Lung (tissue), 11 donors: ENCODE measurements at regions not wholly inside any gene's neighbourhood (a gene's known extent, or its start where the extent isn't known, plus 50 kb on each side); places are given as distances from the start of the nearest gene placed in this dataset.

Experiments used
- ATAC-seq: fragments of 200-7000 bp; cut with Tn5 transposase; one replicate; pipeline ENCODE4 v1.9.1; 2020; ENCODE audit warnings: moderate number of reproducible peaks; ENCODE audit not compliant: insufficient read depth, low FRiP score
- DNase-seq, 3 donors: peaks; one replicate each; pipeline ENCODE4 v3.0.0-alpha.2; 2013 to 2017
- H3K27ac ChIP-seq, 2 donors: one replicate each; pipeline ENCODE4 v1.5.1; 2013; ENCODE audit warnings: mild to moderate bottlenecking in 2 of 2, moderate library complexity in 2 of 2, control low read depth in 1 of 2, inconsistent platforms in 1 of 2, low read depth in 1 of 2, low read length in 1 of 2
- H3K27me3 ChIP-seq, 3 donors: one replicate each; pipeline ENCODE4 v1.5.1; 2013; ENCODE audit warnings: low read length in 2 of 3; ENCODE audit not compliant: control insufficient read depth in 3 of 3, insufficient read depth in 3 of 3
- H3K36me3 ChIP-seq, 4 donors: one replicate each; pipeline ENCODE4 v1.5.1; 2013; ENCODE audit warnings: low read length in 4 of 4, mild to moderate bottlenecking in 1 of 4, moderate library complexity in 1 of 4; ENCODE audit not compliant: control insufficient read depth in 4 of 4, insufficient read depth in 4 of 4
- H3K4me1 ChIP-seq, 5 donors: one replicate each; pipeline ENCODE4 v1.5.1; 2013; ENCODE audit warnings: low read length in 5 of 5, mild to moderate bottlenecking in 2 of 5, moderate library complexity in 1 of 5; ENCODE audit not compliant: control insufficient read depth in 5 of 5, insufficient read depth in 5 of 5
- H3K4me3 ChIP-seq: one replicate; pipeline ENCODE4 v1.5.1; 2013; ENCODE audit warnings: mild to moderate bottlenecking, control low read depth, moderate library complexity
- H3K9ac ChIP-seq, 2 donors: one replicate each; pipeline ENCODE4 v1.5.1; 2013; ENCODE audit warnings: low read length in 2 of 2, control low read depth in 1 of 2; ENCODE audit not compliant: insufficient read depth in 1 of 2
- H3K9me3 ChIP-seq, 4 donors: one replicate each; pipeline ENCODE4 v1.5.1; 2013; ENCODE audit warnings: low read length in 3 of 4, mild to moderate bottlenecking in 1 of 4, moderate library complexity in 1 of 4; ENCODE audit not compliant: control insufficient read depth in 4 of 4, insufficient read depth in 3 of 4
- CTCF ChIP-seq: IDR thresholded peaks from 2 replicates; pipeline ENCODE4 v1.5.1; 2012; ENCODE audit warnings: mild to moderate bottlenecking; ENCODE audit errors: control extremely low read depth, extremely low read depth
- WGBS, 2 donors: extraction: QIAGEN DNeasy Blood & Tissue Kit; methylation state at CpG; one replicate each; pipeline ENCODE4 v1.1.7; 2013; 5-methylcytosine and 5-hydroxymethylcytosine counted together
- donor health status: control.
- donor health status: control.
- donor health status: Bipolar disorder and iron deficiency.
- donor health status: healthy.
- donor health status: DM: yes; HTN: yes; CAD: no.

DNA sequence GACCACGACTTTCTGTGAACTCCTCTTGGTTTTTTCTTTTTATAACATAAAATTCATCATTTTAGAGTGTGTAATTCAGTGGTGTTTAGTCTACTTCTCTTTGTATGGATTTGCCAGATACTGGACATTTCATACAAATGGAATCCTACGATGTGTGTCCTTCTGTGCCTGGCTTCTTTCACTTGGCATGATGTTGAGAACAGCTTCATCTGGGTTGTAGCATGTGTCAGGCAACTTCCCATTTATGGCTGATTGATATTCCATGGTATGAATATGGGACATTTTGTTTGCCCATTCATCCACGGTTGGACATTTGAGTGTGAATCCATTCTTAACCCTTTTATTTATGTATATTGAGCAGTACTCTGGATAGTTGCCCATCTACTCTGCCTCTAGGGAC lies 82.7 kb upstream of the KLF13 start:
- WGBS, 2 donors, result 65 to 85% methylated on average over 3 of the region's 3 CpGs
- H3K27me3 ChIP-seq, result no peaks in the 10 kb centered on the region
- no peak for TF ChIP-seq CTCF

GRCh38 chr15:31245135-31245689 lies 81.4 kb upstream of the KLF13 start:
- no peak for TF ChIP-seq CTCF
- 92 to 94% methylated on average over 4 of the region's 4 CpGs for WGBS, 2 donors

More for the DNA sequence above, 82.7 kb upstream of the KLF13 start:
- H3K9me3 ChIP-seq, result no peaks in the 10 kb centered on the region
- ATAC-seq (no peak), DNase-seq (no peak)
- H3K9ac ChIP-seq, result no peak overlapping the region
- H3K4me1 ChIP-seq, result peaks cover 0 to 3% (median 0%) of the 10 kb centered on the region in 5 donors
- H3K36me3 ChIP-seq, result no peaks in the 10 kb centered on the region
- H3K27ac ChIP-seq, result no peak overlapping the region
- no peak overlapping the region for H3K4me3 ChIP-seq

GRCh38 chr15:31245756-31246155 lies 80.9 kb upstream of the KLF13 start:
- Histone ChIP-seq H3K27me3 (no peaks in the 10 kb centered on the region), H3K4me1 (no peaks in the 10 kb centered on the region), H3K9me3 (no peaks in the 10 kb centered on the region), H3K36me3 (no peaks in the 10 kb centered on the region), H3K27ac (no peak overlapping the region), H3K9ac (no peak overlapping the region), H3K4me3 (no peak overlapping the region)
- no peak for DNase-seq
- WGBS, 2 donors, result 81 to 93% methylated on average over 3 of the region's 3 CpGs
- no peak for ATAC-seq
- TF ChIP-seq CTCF, result no peak

More at GRCh38 chr15:31245135-31245689, 81.4 kb upstream of the KLF13 start:
- DNase-seq (no peak), ATAC-seq (no peak)
- Histone ChIP-seq H3K9me3 (no peaks in the 10 kb centered on the region), H3K4me1 (no peaks in the 10 kb centered on the region), H3K27me3 (no peaks in the 10 kb centered on the region), H3K36me3 (no peaks in the 10 kb centered on the region), H3K9ac (no peak overlapping the region), H3K27ac (no peak overlapping the region), H3K4me3 (no peak overlapping the region)

GRCh38 chr15:31247404-31247803 lies 79.2 kb upstream of the KLF13 start:
- no peak for ATAC-seq
- Histone ChIP-seq H3K36me3 (no peaks in the 10 kb centered on the region), H3K27ac (no peak overlapping the region), H3K4me1 (no peaks in the 10 kb centered on the region), H3K27me3 (no peaks in the 10 kb centered on the region), H3K4me3 (no peak overlapping the region), H3K9me3 (no peaks in the 10 kb centered on the region), H3K9ac (no peak overlapping the region)
- no peak for TF ChIP-seq CTCF
- no peak for DNase-seq
- 92 to 94% methylated on average over 13 of the region's 13 CpGs for WGBS, 2 donors
